HG03432 (cell line): ENCODE measurements at regions not wholly inside any gene's neighbourhood (a gene's known extent, or its start where the extent isn't known, plus 50 kb on each side); places are given as distances from the start of the nearest gene placed in this dataset.

Experiments
- ATAC-seq: cut with Tn5 transposase; IDR thresholded peaks from one replicate; pipeline ENCODE4 v1.9.1; 2021; ENCODE audit warnings: mild to moderate bottlenecking, moderate library complexity; ENCODE audit not compliant: unreplicated experiment

DNA sequence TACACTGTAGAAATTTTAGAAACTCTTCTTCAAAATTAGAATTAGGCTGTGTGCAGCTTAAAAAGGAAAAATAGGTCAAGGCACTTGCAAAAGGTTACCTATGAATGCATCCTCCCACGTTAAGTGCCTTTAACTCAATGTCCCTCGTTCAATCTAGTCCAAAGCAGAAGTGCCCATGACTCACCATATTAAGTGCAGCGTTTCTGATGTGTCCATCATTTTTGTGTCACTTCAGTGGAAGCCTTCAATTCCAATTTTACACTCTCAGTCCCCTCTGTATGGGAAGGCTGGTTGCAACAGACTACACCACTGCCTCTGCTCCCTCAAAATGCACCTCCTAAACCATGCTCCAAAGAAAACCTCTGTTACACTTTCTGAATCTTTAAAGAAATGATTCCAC is 53.4 kb downstream of the FOXB1 start:
- ATAC-seq = no peak

DNA sequence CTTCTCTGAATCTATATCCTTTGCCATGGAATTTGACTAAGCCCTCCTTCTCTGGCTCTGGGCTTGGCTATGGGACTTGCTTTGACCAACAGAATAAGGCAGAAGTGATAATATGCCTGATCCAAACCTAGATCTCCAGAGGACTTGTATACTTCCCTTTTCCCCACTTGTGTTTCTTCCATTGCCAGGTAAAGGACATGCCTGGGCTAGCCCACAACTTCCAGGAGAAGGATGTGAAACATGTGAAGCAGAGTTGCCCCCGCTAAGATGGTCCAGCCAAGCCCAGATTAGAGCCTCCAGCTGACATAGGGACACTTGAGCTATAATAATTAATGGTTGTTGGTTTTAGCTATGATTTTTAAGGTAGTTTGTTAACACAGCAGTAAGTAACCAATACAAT is 55.1 kb downstream of the FOXB1 start:
- ATAC-seq = no peak

DNA sequence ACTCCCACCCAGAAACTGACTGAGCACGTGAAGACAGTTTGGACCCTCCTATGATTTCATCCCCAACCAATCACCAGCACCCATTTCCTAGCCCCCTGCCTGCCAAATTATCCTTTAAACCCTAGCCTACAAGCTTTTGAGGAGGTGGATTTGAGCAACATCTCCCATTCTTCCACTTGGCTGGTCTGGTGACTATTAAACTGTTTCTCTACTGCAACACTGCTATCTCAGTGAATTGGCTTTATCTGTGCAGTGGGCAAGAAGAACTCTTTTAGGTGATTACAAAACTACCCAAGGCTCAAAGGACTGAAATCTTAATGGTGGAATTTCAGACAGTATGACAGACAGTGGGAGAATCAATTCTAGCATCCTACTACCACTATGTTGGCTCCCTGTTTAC is 57.6 kb downstream of the FOXB1 start:
- no peak for ATAC-seq

GRCh38 chr15:60062826-60063225 is 58.7 kb downstream of the FOXB1 start:
- ATAC-seq = no peak

DNA sequence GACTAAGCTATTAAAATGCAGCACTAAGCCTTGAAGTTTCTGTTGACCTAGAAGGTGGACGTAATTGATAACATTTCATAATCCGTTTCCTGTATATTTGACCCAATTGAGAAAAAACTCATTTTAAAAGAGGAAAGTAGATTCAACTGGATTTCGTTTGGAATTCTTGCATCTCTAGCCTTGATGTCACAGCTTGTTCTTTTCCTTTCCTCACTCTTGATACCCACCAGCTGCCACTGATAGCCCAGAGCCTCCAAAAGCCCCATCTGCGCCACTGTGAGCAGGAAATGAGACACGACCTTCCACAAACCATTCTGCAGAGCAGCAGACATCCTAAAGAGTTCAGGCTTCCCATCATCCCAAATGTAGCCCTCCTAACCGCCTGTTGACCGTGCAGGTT is 61.8 kb downstream of the FOXB1 start:
- no peak for ATAC-seq

DNA sequence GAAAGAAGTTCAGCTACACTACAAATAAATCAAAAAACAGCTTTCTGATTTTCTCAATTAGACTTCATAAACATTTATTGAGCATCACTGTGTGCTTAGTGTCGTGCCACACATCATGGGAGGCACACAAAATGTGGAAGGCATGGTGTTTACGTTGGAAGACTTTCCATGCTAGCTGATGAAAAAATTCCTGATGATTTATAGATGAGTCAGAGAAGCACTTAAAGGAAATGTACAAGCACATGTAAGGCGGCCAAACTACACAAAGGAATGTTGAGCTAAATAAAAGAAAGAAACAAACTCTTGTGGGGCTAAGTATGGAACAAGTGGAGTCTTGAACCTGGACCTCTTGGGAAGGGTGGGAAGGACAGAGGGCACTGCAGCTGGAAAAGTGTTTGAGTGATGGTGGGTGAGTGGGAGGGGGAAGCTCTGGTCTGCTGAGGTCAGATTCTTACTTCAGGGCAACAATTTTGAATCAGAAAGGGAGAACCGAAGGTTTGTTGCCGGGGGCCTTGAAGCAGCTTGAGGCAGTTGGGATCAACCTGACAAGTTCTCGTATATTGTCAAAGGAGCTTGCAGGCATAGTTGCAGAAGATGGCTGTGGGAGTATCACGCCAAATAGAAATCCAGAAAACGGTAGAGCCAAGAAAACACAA is 66.9 kb downstream of the FOXB1 start:
- ATAC-seq = no peak

- ATAC-seq = no peak
Observed at GRCh38 chr15:60072826-60073465, 68.8 kb downstream of the FOXB1 start.

DNA sequence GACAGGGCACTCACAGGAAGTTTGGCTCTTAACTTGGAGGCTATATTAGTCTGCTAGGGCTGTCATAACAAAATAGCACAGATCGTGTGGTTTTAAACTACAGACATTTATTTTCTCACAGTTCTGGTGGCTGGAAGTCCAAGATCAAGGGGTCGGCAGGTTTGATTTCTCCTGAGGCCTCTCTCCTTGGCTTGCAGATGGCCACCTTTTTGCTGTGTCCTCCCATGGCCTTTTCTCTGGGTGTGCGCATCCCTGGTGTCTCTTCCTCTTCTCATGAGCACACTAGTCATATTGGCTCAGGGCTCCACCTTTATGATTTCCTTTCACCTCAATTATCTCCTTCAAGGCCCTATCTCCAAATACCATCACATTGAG is 69.3 kb downstream of the FOXB1 start:
- no peak for ATAC-seq

DNA sequence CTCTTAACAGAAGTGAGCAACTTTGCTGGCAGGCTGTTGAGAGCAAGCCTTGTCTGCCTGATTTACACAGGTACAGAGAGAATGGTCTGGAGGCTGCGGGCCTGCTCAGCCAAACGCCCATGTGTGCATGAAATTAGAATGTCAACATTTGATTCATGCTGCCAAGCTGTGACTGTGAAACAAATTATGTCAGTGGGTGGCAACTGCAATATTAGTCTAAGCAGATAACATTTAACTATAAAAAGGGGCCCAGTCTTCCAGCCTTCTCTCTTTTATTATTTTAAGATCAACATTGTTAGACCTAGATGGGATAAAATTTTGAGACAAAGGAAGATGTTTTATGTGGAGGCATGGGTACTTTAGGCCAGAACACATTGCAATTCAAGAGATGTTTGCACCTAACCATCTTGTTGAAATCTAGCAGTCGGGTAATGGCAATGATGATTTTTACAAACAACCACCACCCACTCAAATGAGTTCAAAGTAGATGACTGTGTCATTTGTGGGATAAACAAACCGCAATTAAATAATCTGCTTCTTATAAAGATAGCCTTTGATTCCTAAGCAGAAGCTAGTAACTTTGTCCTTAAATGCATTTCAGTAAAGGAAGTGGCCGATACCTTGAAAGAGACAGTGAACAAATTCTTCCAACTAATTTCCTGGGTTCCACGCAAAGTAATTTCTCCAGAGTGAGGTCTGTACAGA is 70.2 kb downstream of the FOXB1 start:
- no peak for ATAC-seq

GRCh38 chr15:60076045-60076444 is 71.9 kb downstream of the FOXB1 start:
- no peak for ATAC-seq

DNA sequence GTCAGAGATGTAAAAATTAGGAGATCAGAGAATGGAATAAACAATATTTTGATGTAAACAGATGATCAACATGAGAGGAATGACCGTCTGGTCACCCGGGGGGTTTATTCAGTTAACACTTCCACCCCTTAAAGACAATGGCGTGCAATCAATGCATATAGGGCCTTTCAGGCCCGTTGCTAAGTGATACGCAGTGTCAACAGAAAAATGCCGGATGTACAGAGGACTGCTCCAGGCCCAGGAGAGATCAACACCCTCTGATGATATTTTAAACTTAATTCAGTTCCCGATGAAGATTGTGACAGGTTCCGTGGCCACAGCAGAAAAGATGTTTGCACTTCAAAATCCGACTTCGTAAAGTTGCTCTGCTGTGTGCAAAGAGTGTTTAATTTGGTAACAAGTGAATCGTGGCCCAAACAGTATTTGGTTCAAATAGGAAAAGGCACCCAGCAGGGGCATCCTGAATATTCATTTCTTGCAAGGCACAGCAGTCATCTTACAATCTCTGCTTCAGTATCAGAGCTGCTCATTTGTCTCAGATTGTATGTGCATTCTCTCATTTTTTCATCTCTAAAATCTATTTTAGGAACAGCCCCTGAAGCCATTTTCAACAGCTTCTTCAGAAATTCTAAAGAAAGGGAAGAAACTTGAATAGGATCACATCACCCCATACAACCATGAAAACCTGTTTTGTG is 72.6 kb downstream of the FOXB1 start:
- no peak for ATAC-seq

GRCh38 chr15:60077581-60078359 is 73.7 kb downstream of the FOXB1 start:
- no peak for ATAC-seq

- no peak for ATAC-seq
Observed at GRCh38 chr15:60079210-60079609, 75.1 kb downstream of the FOXB1 start.

DNA sequence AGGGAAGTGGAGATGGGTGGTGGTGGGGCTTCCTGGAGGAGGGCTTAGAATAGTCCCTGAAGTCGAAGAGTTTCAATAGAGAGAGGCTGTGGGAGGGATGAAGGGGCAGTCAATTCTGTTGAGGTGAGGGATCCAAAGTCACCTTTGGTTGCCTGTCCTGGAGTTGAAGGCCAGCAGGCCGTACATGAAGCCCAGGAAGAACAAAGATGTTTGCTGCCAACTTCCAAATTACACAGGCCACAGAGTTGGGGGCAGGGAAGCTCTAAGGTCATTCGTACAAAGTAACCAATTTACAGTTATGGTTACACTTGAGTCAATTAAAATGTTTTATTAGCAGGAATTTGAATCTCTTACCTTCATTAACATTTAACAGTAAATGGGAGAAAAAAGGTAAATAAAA is 77.9 kb downstream of the FOXB1 start:
- ATAC-seq = no peak

DNA sequence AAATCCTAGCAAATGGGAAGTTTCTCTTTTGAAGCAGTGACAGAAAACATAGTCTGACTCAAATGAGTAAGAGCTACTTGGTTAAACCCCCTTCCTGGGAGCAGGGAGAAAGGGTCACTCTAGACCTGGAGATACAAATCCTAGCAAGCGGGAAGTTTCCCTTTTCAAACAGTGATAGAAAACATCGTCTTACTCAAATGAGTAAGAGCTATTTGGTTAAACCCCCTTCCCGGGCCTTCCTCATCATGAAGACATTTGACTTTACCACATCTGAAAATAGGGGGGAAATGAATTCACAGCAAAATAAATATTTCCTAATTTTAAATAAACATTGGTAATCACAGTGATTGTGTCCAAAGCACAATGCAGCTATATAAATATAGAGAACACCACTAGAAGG is 79.2 kb downstream of the FOXB1 start:
- no peak for ATAC-seq

DNA sequence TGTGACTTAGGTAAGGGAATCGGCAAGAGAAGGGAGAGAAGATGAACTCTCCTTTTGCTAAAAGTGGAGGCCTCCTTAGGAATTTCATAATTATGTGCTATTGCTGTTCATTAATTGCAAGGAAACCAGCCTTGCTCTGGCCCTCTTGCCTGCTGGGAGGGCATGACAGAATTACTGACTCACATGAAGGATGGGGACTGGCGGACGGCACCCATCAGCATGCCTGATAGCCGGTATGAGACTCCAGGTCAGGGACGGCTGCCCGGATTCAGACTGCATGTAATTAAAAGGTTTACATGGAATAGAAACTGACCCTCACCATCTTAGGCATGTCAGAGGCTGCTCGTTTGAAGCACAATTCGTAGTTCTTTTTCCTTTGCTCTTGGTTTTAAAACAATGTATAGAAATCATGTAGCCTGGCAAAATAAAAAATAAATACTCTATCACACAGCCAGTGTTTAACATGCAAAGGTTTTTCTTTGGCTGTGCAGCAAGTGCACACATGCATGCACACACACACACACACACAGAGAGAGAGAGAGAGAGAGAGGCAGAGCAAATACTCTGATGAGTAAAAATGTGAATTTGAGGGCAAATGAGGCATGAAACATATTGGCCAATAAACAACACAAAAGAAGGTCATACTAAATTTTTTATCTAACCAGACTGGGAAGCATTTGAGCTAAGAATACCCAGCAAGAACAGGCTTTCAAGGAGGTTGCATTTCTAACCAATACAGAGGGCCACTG is 82.7 kb downstream of the FOXB1 start:
- no peak for ATAC-seq

GRCh38 chr15:60087561-60087960 is 83.5 kb downstream of the FOXB1 start:
- no peak for ATAC-seq

DNA sequence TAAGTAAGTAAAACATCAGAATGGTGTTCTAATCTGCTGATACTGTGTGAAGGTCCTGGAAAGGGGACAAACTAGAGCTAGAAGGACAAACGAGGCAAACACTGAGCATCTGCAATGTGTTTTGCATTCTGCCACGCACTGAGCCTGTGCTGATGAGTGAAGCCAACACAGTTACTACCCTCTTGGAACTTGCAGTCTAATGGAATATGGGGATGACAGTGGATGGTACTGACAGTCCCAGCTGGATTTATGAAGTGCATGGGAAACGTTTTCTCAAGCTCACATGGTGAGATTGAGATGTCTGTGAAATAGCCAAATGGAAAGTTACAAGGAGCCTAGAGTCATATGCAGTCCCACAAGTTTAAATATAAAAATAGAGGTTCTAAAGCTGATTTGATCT is 86.6 kb downstream of the FOXB1 start:
- no peak for ATAC-seq

- ATAC-seq = no peak
Observed at GRCh38 chr15:60091157-60091556, 87.0 kb downstream of the FOXB1 start.

GRCh38 chr15:60091911-60092310 is 87.8 kb downstream of the FOXB1 start:
- no peak for ATAC-seq
